ENCODE measurements at regions not wholly inside any gene's neighbourhood (a gene's known extent, or its start where the extent isn't known, plus 50 kb on each side); places are given as distances from the start of the nearest gene placed in this dataset.

GRCh38 chr10:53406532-53406931 is 633.9 kb upstream of the MBL2 start:
- no peaks in the 10 kb centered on the region for H3K4me1 ChIP-seq
- no peak for DNase-seq
- 43 to 46% methylated on average over 3 of the region's 3 CpGs for WGBS, 2 donors
- intact Hi-C loops (cut with DNase I) = no loop called here
- H3K9me3 ChIP-seq = no peaks in the 10 kb centered on the region
- H3K36me3 ChIP-seq = no peaks in the 10 kb centered on the region
- H3K4me3 ChIP-seq (replicated peaks in 1 of 3) = no peak overlapping the region
- H3K27me3 ChIP-seq = no peaks in the 10 kb centered on the region
- H3K27ac ChIP-seq = no peak overlapping the region
- TF ChIP-seq POLR2A (IDR thresholded peaks at IDR 0.05) = no peak
- TF ChIP-seq CTCF (IDR thresholded peaks at IDR 0.05) = no peak

GRCh38 chr10:53403688-53404087 is 631.1 kb upstream of the MBL2 start:
- Histone ChIP-seq H3K27me3 (no peaks in the 10 kb centered on the region), H3K4me3 (replicated peaks in 1 of 3) (no peak overlapping the region), H3K4me1 (no peaks in the 10 kb centered on the region), H3K27ac (no peak overlapping the region), H3K9me3 (no peaks in the 10 kb centered on the region), H3K36me3 (no peaks in the 10 kb centered on the region)
- intact Hi-C loops (cut with DNase I) = no loop called here
- DNase-seq = peak; percentile 82 to 89
- TF ChIP-seq POLR2A (IDR thresholded peaks at IDR 0.05) (no peak), CTCF (IDR thresholded peaks at IDR 0.05) (no peak)
- 35 to 43% methylated on average over 4 of the region's 4 CpGs for whole genome bisulfite sequencing, 2 donors

GRCh38 chr10:53402594-53402993 is 630.0 kb upstream of the MBL2 start:
- H3K27me3 ChIP-seq = no peaks in the 10 kb centered on the region
- intact Hi-C loops (cut with DNase I) = no loop called here
- no peaks in the 10 kb centered on the region for H3K9me3 ChIP-seq
- no peaks in the 10 kb centered on the region for H3K36me3 ChIP-seq
- DNase-seq = no peak
- no peak overlapping the region for H3K27ac ChIP-seq
- H3K4me3 ChIP-seq (replicated peaks in 1 of 3) = no peak overlapping the region
- WGBS, 2 donors = 86 to 91% methylated on average over 3 of the region's 3 CpGs
- TF ChIP-seq CTCF (IDR thresholded peaks at IDR 0.05) = no peak
- TF ChIP-seq POLR2A (IDR thresholded peaks at IDR 0.05) = no peak
- H3K4me1 ChIP-seq = no peaks in the 10 kb centered on the region

GRCh38 chr10:53401536-53401935 is 629.0 kb upstream of the MBL2 start:
- Histone ChIP-seq H3K9me3 (no peaks in the 10 kb centered on the region), H3K4me3 (replicated peaks in 1 of 3) (no peak overlapping the region), H3K27me3 (no peaks in the 10 kb centered on the region), H3K4me1 (no peaks in the 10 kb centered on the region), H3K36me3 (no peaks in the 10 kb centered on the region), H3K27ac (no peak overlapping the region)
- intact Hi-C loops (cut with DNase I) = no loop called here
- TF ChIP-seq POLR2A (IDR thresholded peaks at IDR 0.05) (no peak), CTCF (IDR thresholded peaks at IDR 0.05) (no peak)
- no peak for DNase-seq

- TF ChIP-seq POLR2A (IDR thresholded peaks at IDR 0.05) (no peak), CTCF (IDR thresholded peaks at IDR 0.05) (no peak)
- intact Hi-C loops (cut with DNase I) = no loop called here
- DNase-seq = no peak
- Histone ChIP-seq H3K27ac (no peak overlapping the region), H3K4me3 (replicated peaks in 1 of 3) (no peak overlapping the region), H3K9me3 (no peaks in the 10 kb centered on the region), H3K4me1 (no peaks in the 10 kb centered on the region), H3K36me3 (no peaks in the 10 kb centered on the region), H3K27me3 (no peaks in the 10 kb centered on the region)
- WGBS, 2 donors = 82% methylated on average over 2 of the region's 2 CpGs
These were observed 624.3 kb upstream of the MBL2 start for GRCh38 chr10:53396876-53397275.

All from thyroid gland (tissue), 4 donors.